ENCODE measurements at regions not wholly inside any gene's neighbourhood (a gene's known extent, or its start where the extent isn't known, plus 50 kb on each side); places are given as distances from the start of the nearest gene placed in this dataset.

GRCh38 chr20:19817017-19817416, 59.0 kb downstream of the RIN2 start:
- TF ChIP-seq TAF1 (IDR thresholded peaks at IDR 0.05; ENCODE audit: borderline replicate concordance, insufficient read depth, low read length) (no peak), POLR2AphosphoS5 (IDR thresholded peaks at IDR 0.05; ENCODE audit: low read depth, low read length) (no peak), SIN3A (IDR thresholded peaks at IDR 0.05; ENCODE audit: borderline replicate concordance, insufficient read depth, low read length) (no peak), REST (IDR thresholded peaks at IDR 0.05; ENCODE audit: insufficient read depth in 1 of 2, low read depth in 2 of 2, low read length in 2 of 2) (no peak), FOXP2 (optimal IDR thresholded peaks at IDR 0.05; ENCODE audit: borderline replicate concordance, extremely low read depth, extremely low read length, insufficient read depth) (no peak)

All from PFSK-1 (cell line).